Activated CD8-positive, alpha-beta memory T cell treated with anti-CD3 and anti-CD28 coated beads for 4 hours (primary cell): ENCODE measurements at regions not wholly inside any gene's neighbourhood (a gene's known extent, or its start where the extent isn't known, plus 50 kb on each side); places are given as distances from the start of the nearest gene placed in this dataset.
"Not testable (repeated sequence)": the region's sequence is repeated elsewhere in the genome, so short reads cannot be mapped to it uniquely, and the experiment has no call there.

Experiments used
- DNase-seq, 2 donors: peaks; one replicate each; pipeline ENCODE4 v3.0.0-alpha.2; 2020; ENCODE audit warnings: low read depth in 2 of 2

DNA sequence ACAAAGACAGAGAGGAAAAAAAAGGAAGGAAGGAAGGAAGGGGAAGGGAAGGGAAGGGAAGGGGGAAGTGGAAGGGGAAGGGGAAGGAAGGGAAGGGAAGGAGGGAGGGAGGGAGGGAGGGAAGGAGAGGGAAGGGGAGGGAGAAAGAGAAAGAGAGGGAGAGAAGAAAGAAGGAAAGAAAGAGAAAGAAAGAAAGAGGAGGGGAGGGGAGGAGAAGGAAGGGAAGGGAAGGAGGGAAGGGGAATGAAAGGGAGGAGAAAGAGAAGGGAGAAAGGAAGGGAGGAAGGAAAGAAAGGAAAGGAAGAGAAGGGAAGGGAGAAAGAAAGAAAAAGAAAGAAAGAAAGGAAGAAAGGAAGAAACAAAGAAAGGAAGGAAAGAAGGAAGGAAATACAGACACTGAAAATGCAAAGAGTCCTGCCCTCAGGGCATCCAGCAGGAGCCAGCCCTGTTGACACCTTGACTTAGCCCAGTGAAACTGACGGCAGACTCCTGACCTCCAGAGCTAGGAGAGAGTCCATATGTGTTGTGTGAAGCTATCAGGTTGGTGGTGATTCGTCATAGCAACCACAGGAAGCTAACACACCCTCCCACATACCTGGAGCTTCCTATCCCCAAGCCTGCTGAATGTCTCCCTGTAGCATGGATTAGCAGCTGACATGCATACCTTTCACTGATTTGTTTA lies 58.7 kb upstream of the SULF2 start:
- no peak for DNase-seq

DNA sequence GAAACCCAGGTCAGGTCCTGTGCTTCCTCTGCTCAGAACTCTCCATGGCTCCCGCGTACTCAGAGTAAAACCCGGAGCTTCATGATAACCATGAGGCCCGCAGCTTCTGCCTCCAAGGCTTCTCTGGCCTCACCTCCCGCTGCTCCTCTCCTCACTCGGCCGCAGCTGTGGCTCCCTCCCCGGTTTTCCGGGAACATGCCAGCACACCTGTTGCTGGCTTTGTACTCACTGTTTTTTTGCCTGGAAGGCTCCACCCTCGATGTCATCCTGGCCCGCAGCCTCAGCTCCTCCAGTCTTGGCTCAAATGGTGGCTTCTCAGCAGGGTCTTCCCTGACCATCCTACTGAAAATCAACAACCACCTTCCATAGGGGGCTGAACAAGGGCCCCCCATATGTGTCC lies 57.7 kb upstream of the SULF2 start:
- DNase-seq: not testable (repeated sequence)

DNA sequence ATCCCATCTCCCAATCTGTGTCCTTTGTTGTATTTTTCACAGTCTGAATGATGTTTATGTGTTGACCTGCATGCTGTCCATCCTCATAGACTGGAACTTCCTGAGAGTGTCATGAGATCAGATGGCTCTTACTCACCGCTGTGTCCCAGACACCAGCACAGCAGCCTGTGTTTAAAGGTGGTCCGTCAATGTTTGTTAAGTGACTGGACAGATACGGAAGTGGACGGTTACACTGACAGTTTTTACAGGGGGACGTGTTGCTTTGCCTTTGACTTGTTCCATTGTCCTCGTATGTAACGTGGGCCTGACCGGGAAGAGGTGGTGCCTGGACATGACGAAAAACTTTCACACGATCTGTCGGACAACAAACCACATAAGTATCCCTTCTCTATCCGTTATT lies 56.7 kb upstream of the SULF2 start:
- not testable (repeated sequence) for DNase-seq

DNA sequence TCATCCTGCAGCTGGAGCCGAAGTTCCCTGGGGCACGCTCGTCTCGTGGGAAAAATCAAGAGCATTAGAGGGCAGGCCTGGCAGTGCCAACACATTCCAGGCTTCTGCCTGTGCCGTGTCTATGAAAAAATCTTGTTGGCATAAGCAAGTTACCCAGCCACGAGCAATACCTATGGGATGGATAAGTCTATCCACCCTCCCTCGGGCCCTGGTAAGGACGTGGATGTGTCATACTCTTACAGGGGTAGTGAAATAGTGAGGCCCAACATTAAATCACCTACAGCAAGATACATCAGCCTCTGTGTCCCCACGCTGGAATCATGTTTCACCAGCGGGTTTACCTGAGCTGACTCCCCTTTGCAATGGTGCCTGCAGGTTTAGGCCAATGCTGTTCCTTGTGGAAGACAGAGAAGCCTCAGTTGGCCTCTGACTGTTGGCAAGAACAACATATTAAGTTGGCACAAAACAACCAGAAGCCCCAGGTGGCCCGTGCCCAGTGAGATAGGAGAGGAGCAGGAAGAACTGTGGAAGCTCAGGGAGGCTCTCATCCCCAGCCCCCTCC lies 51.1 kb upstream of the SULF2 start:
- not testable (repeated sequence) for DNase-seq
